Anterior cingulate cortex (tissue), 58 donors: ENCODE measurements at regions not wholly inside any gene's neighbourhood (a gene's known extent, or its start where the extent isn't known, plus 50 kb on each side); places are given as distances from the start of the nearest gene placed in this dataset.
"Not testable (repeated sequence)": the region's sequence is repeated elsewhere in the genome, so short reads cannot be mapped to it uniquely, and the experiment has no call there.

Experiments used
- DNase-seq, 58 donors: peaks; one replicate each; lab custom pipeline; 2025; lab: John Stamatoyannopoulos, UW

DNA sequence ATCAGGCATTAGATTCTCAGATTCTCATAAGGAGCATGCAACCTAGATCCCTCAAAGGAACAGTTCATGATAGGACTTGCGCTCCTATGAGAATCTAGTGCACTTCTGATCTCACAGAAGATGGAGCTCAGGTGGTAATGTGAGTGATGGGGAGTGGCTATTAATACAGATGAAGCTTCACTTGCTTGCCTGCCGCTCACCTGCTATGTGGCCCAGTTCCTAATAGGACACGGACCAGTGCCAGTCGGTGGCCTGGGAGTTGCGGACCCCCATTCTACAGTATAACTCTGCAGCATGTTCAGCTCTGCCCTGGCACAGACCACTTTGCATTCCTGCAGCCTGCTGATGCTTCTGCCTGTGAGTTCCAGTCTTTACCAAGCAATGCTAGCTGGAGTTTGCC, 581.3 kb upstream of the KLF4 start:
- no peak for DNase-seq

GRCh38 chr9:108069991-108070390, 580.4 kb upstream of the KLF4 start:
- no peak for DNase-seq

DNA sequence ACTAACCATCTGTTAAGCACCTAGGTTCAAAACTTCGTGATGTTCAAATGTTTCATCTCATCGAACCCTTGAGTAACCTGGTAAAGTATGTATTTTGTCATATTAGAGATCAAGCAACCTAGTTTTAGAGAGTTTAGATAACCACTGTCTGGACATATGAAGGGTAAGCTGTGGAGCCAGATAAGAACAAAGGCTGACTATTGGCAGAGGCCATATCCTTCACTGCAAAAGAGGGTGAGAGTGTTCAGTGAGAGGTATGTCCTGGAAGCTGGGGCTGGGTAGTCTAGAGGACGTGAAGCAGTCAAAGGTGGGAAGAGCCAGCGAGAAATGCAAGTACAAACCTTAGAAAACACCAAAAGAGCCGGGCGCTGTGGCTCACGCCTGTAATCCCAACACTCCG, 573.1 kb upstream of the KLF4 start:
- DNase-seq, result no peak

DNA sequence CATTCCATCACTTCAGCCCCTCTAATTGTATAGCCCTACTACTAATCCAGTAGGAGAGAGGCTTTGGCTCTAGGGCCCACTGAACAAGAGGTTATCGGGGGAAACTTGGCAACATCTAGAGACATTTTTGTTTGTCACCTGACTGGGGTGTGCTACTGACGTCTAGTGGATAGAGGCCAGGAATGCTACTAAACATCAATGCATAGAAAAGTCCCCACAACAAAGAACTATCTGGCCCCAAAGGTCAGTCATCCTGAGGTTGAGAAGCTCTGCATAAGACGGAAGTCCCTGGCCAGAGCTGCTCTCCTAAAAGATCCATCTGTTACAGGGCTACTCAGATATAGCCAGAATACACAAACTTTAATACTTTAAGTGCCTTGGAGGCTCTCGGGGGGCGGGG, 570.6 kb upstream of the KLF4 start:
- DNase-seq, result no peak

- DNase-seq, result no peak
Measured at GRCh38 chr9:108058135-108058814, 568.7 kb upstream of the KLF4 start.

DNA sequence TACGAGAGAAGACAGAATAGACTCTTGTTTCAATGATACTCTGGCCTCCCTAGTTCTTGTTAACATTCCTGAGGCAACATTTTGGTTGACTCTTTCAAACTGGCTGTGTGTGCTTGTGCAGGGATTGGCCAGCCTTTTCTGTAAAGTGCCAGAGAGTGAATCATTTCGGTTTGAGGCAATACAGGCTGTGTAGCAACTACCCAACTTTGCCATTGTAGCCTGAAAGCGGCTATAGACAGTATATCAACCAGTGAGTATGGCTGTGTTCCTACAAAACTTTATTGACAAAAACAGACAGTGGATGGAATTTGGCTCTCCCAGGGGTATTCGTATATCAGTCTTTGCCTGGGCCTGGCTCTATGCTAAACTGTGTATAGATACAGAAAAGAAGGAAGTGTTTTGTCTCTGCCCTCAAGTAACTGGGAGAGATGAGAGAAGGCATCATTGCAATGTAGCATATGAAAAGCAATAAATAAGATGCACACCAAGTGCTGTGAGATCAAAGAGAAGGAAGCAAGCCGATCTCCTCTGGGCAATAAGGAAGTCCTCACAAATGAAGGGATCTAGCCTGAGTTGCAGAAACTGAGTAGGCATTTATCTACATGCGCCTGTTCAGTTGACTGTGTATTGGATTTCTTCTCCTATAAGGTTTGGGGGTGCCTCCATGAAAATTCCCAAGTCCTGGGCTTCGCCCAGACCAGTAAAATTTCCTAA, 568.0 kb upstream of the KLF4 start:
- DNase-seq, result peak in 1 of 58 donors; percentile 4

GRCh38 chr9:108056805-108057386, 567.3 kb upstream of the KLF4 start:
- DNase-seq, result no peak

GRCh38 chr9:108056084-108056804, 566.7 kb upstream of the KLF4 start:
- no peak for DNase-seq

DNA sequence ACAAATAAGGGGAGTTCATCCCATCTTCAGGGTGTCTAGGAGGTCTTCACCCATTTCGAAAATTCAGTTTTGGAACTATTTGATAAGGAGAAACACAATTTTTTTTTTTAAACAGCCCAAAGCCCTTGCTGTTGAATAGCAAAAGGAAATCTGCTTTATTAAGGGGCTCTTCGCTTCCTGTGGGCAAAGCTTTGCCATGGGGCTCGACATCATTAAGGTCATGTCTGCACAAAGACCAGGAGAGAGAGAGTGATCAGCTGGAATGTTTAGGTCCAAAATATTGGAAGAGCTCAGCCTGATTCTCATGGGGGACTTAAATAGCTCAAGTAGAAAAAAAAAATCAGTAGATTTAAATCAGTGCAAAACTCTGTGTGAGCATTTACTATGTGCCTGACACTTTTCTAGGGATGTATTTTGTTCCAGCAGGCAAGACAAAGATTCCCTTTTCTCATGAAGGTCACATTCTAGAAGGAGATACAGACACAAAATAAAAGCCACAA, 564.6 kb upstream of the KLF4 start:
- no peak for DNase-seq

- DNase-seq, result peak in 2 of 58 donors; percentile 11
Measured at GRCh38 chr9:108053555-108054061, 564.0 kb upstream of the KLF4 start.

GRCh38 chr9:108052431-108053080, 563.0 kb upstream of the KLF4 start:
- DNase-seq, result no peak

GRCh38 chr9:108050894-108051293, 561.3 kb upstream of the KLF4 start:
- DNase-seq, result no peak

- DNase-seq, result no peak
Measured at GRCh38 chr9:108049671-108050494, 560.3 kb upstream of the KLF4 start.

DNA sequence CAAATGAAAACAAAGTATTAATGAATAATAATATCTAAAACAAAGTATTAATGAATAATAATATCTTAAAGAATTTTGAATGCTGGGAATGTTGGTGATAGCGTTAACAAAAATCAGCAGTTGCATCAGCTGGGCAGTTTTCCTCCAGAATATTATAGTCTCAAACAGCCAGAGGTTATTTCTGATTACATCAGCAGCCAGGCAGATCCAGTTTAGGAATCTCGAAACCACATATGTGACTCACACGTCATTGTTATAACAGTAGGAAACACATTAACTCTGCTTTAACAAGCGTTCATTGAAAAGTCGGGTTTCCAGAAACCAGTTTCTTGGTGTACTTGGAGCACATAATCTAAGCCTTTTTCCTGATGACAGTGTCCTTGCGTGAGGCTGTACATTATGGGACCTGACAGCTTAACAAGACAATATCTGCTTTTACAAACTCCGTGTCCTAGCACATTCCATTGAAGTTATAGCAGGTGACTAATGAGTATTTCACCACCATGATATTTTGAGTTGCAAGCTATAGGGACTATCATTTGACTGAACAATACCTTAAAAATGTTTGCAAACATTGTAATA, 559.5 kb upstream of the KLF4 start:
- DNase-seq, result no peak

GRCh38 chr9:108048406-108049025, 558.9 kb upstream of the KLF4 start:
- no peak for DNase-seq

DNA sequence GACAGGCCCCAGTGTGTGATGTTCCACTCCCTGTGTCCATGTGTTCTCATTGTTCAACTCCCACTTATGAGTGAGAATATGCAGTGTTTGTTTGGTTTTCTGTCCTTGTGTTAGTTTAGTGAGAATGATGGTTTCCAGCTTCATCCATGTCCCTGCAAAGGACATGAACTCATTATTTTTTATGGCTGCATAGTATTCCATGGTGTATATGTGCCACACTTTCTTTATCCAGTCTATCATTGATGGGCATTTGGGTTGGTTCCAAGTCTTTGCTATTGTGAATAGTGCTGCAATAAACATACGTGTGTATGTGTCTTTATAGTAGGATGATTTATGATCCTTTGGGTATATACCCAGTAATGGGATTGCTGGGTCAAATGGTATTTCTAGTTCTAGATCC, 558.2 kb upstream of the KLF4 start:
- not testable (repeated sequence) for DNase-seq

DNA sequence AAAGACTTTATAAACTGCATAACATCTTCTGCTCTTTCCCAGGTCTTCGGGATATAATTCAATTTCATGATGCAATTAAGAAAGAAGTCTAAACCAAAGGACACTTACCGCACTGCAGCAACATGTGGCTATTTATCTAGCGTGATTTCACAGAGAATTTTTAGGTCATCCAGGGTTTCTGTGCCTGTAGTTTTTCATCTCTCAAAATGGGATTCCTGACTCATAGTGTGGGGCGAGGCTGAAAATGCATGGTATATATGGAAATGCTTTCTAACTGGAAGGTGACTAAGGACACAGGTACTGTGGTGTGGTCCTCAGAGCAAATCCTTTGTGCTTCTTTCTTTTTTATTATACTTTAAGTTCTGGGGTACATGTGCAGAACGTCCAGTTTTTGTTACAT, 557.7 kb upstream of the KLF4 start:
- DNase-seq, result no peak

GRCh38 chr9:108045851-108046250, 556.3 kb upstream of the KLF4 start:
- DNase-seq, result no peak

- no peak for DNase-seq
Measured at GRCh38 chr9:108043585-108043984, 554.0 kb upstream of the KLF4 start.
